ENCODE measurements at regions not wholly inside any gene's neighbourhood (a gene's known extent, or its start where the extent isn't known, plus 50 kb on each side); places are given as distances from the start of the nearest gene placed in this dataset.

- Mint-ChIP-seq H3K27me3 (ENCODE audit: insufficient read depth, unreplicated experiment) (no peaks in the 10 kb centered on the region), H3K4me3 (ENCODE audit: unreplicated experiment) (no peak overlapping the region), H3K27ac (ENCODE audit: low read depth, unreplicated experiment) (no peak overlapping the region), H3K4me1 (ENCODE audit: insufficient read depth, unreplicated experiment) (no peaks in the 10 kb centered on the region), H3K9me3 (ENCODE audit: unreplicated experiment) (no peaks in the 10 kb centered on the region), H3K36me3 (ENCODE audit: insufficient read depth, unreplicated experiment) (no peaks in the 10 kb centered on the region)
- ChIA-PET POLR2A (no interaction called here), CTCF (no interaction called here)
- no peak for DNase-seq (ENCODE audit: unreplicated experiment)
- intact Hi-C loops (cut with micrococcal nuclease): no loop called here
- TF ChIP-seq CTCF (IDR thresholded peaks at IDR 0.05; ENCODE audit: unreplicated experiment): no peak
- BruUV-seq (replicated peaks): no TSS peak
Observed at GRCh38 chr4:20572976-20573375, 127.3 kb upstream of the PACRGL start.

DNA sequence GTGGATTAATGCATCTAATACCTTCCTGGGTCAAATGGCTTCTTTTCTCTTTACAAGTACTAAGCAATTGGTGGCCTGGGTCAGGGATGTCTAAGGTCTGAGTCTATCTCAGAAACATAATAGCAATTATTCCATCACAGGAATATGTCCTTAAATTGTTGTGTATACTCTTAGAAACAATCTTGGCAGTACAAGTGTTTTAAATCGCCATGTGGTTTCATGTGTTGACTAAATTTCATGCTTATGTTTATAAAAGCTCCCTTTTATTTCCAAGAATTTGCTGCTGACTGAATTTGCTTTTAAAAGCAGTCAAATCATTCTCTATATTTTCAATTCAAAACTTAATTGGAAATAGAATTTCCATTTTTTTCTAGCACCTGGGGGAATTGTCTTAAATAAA, 125.3 kb upstream of the PACRGL start:
- ChIA-PET POLR2A (no interaction called here), CTCF (no interaction called here)
- H3K4me1 Mint-ChIP-seq (ENCODE audit: insufficient read depth, unreplicated experiment): no peaks in the 10 kb centered on the region
- intact Hi-C loops (cut with micrococcal nuclease): no loop called here
- BruUV-seq (replicated peaks): no TSS peak
- no peak for TF ChIP-seq CTCF (IDR thresholded peaks at IDR 0.05; ENCODE audit: unreplicated experiment)
- H3K27me3 Mint-ChIP-seq (ENCODE audit: insufficient read depth, unreplicated experiment): no peaks in the 10 kb centered on the region
- no peaks in the 10 kb centered on the region for H3K36me3 Mint-ChIP-seq (ENCODE audit: insufficient read depth, unreplicated experiment)
- no peak overlapping the region for H3K4me3 Mint-ChIP-seq (ENCODE audit: unreplicated experiment)
- DNase-seq (ENCODE audit: unreplicated experiment): no peak
- no peak overlapping the region for H3K27ac Mint-ChIP-seq (ENCODE audit: low read depth, unreplicated experiment)
- no peaks in the 10 kb centered on the region for H3K9me3 Mint-ChIP-seq (ENCODE audit: unreplicated experiment)

GRCh38 chr4:20575486-20575885, 124.8 kb upstream of the PACRGL start:
- DNase-seq (ENCODE audit: unreplicated experiment): no peak
- CTCF ChIA-PET: interaction anchor here (0.6 kb wide), 1 partner anchor 1203 kb away, joined by 3 read pairs; no protein-coding TSS in a partner anchor
- BruUV-seq (replicated peaks): no TSS peak
- POLR2A ChIA-PET: no interaction called here
- TF ChIP-seq CTCF (IDR thresholded peaks at IDR 0.05; ENCODE audit: unreplicated experiment): no peak
- H3K27me3 Mint-ChIP-seq (ENCODE audit: insufficient read depth, unreplicated experiment): no peaks in the 10 kb centered on the region
- intact Hi-C loops (cut with micrococcal nuclease): no loop called here
- no peaks in the 10 kb centered on the region for H3K36me3 Mint-ChIP-seq (ENCODE audit: insufficient read depth, unreplicated experiment)
- no peak overlapping the region for H3K4me3 Mint-ChIP-seq (ENCODE audit: unreplicated experiment)
- H3K27ac Mint-ChIP-seq (ENCODE audit: low read depth, unreplicated experiment): no peak overlapping the region
- no peaks in the 10 kb centered on the region for H3K4me1 Mint-ChIP-seq (ENCODE audit: insufficient read depth, unreplicated experiment)
- H3K9me3 Mint-ChIP-seq (ENCODE audit: unreplicated experiment): no peaks in the 10 kb centered on the region

DNA sequence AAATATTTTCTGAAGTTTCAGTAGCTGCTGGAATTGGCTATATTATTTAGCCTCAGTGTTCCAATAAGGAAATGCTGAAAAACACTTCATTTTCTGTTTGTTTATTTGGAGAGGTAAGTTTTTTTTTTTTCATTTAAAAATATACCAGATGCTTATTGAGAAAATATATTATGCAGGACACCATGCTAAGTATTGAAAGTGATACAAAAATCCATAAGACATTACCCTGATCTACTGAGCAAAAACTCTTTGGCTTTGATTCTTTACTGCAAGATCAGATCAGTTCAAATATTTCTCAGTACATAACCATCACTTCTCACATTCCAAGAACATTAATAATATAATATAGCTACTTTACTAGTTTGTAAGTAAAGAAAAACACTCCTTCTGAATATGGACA, 123.4 kb upstream of the PACRGL start:
- no peak for TF ChIP-seq CTCF (IDR thresholded peaks at IDR 0.05; ENCODE audit: unreplicated experiment)
- intact Hi-C loops (cut with micrococcal nuclease): no loop called here
- no peak overlapping the region for H3K27ac Mint-ChIP-seq (ENCODE audit: low read depth, unreplicated experiment)
- H3K27me3 Mint-ChIP-seq (ENCODE audit: insufficient read depth, unreplicated experiment): no peaks in the 10 kb centered on the region
- no peak for DNase-seq (ENCODE audit: unreplicated experiment)
- POLR2A ChIA-PET: no interaction called here
- CTCF ChIA-PET: no interaction called here
- no peaks in the 10 kb centered on the region for H3K4me1 Mint-ChIP-seq (ENCODE audit: insufficient read depth, unreplicated experiment)
- H3K36me3 Mint-ChIP-seq (ENCODE audit: insufficient read depth, unreplicated experiment): no peaks in the 10 kb centered on the region
- no TSS peak for BruUV-seq (replicated peaks)
- H3K4me3 Mint-ChIP-seq (ENCODE audit: unreplicated experiment): no peak overlapping the region
- H3K9me3 Mint-ChIP-seq (ENCODE audit: unreplicated experiment): no peaks in the 10 kb centered on the region
